Endothelial cell of umbilical vein (primary cell): ENCODE measurements at regions not wholly inside any gene's neighbourhood (a gene's known extent, or its start where the extent isn't known, plus 50 kb on each side); places are given as distances from the start of the nearest gene placed in this dataset.

Source experiments
- BruUV-seq: library from RNA; stranded (reverse); fragments of 400-500 nt; replicated peaks from 2 replicates; lab custom pipeline; 2021; lab: Mats Ljungman, UMichigan
- CTCF ChIA-PET: fragments of 300-600, 350-600 bp; sonication (Branson Sonifier 250); formaldehyde crosslinking; loops from one replicate; lab custom pipeline; 2021; ENCODE audit warnings: antibody characterized with exemption, inconsistent platforms; lab: Charles Lee
- POLR2A ChIA-PET: fragments of 300-600, 350-600 bp; sonication (Branson Sonifier 250); formaldehyde crosslinking; loops from one replicate; lab custom pipeline; 2021; ENCODE audit warnings: antibody characterized with exemption, inconsistent platforms; lab: Charles Lee
- DNase-seq: peaks from one replicate; pipeline ENCODE4 v3.0.0-alpha.2; 2011; ENCODE audit warnings: low read depth, low spot score
- FAIRE-seq: peaks from 2 replicates; lab custom pipeline; 2011; peaks lifted over from hg19 to GRCh38; lab: Jason Lieb, UNC
- H2AFZ ChIP-seq: 2 replicates; pipeline ENCODE4 v1.6.0; 2012; ENCODE audit warnings: low read depth, low read length, control low read depth, inconsistent platforms
- H3K27ac ChIP-seq: 2 replicates; pipeline ENCODE4 v1.5.1; 2011; ENCODE audit warnings: low read depth, mild to moderate bottlenecking, control low read depth, low read length, moderate library complexity; ENCODE audit not compliant: insufficient read depth
- H3K27me3 ChIP-seq, 2 experiments: 2 replicates each; pipeline versions ENCODE4 v1.6.0 to v1.6.1; 2011; ENCODE audit warnings: low read length in 2 of 2, mixed read lengths in 1 of 2; ENCODE audit not compliant: control insufficient read depth in 2 of 2, insufficient read depth in 2 of 2
- H3K36me3 ChIP-seq, 2 experiments: 2 replicates in 1 of 2; 3 replicates in 1 of 2; pipeline ENCODE4 v1.5.1; 2011; ENCODE audit warnings: low read length in 2 of 2, mild to moderate bottlenecking in 1 of 2, moderate library complexity in 1 of 2; ENCODE audit not compliant: control insufficient read depth in 2 of 2, insufficient read depth in 2 of 2; ENCODE audit errors: extremely low read depth in 1 of 2
- H3K4me1 ChIP-seq: 3 replicates; pipeline ENCODE4 v1.5.1; 2011; ENCODE audit warnings: mild to moderate bottlenecking, low read length; ENCODE audit not compliant: control insufficient read depth, insufficient read depth; ENCODE audit errors: extremely low read depth
- H3K4me2 ChIP-seq: 2 replicates; pipeline ENCODE4 v1.6.1; 2011; ENCODE audit warnings: low read length, control low read depth, mixed read lengths; ENCODE audit not compliant: insufficient read depth
- H3K4me3 ChIP-seq, 3 experiments: fragments of 200-600 bp in 1 of 3; sonication (generic), shearing (Covaris generic) in 1 of 3; replicated peaks in 1 of 3; 2 replicates each; pipeline ENCODE4 v1.5.1; 2011 to 2016; ENCODE audit warnings: control low read depth in 3 of 3, low read length in 3 of 3, mild to moderate bottlenecking in 2 of 3, inconsistent platforms in 1 of 3, low read depth in 1 of 3, moderate library complexity in 1 of 3; ENCODE audit not compliant: insufficient read depth in 1 of 3
- H3K79me2 ChIP-seq: 2 replicates; pipeline ENCODE4 v1.6.0; 2012; ENCODE audit warnings: low read length, inconsistent platforms; ENCODE audit not compliant: control insufficient read depth, insufficient read depth
- H3K9ac ChIP-seq: replicated peaks from 2 replicates; pipeline ENCODE3; 2011; ENCODE audit warnings: low read length, control low read depth; ENCODE audit not compliant: insufficient read depth; ENCODE audit errors: extremely low read depth
- H3K9me1 ChIP-seq: replicated peaks from 3 replicates; pipeline ENCODE4 v1.6.0; 2011; ENCODE audit warnings: mild to moderate bottlenecking, low read length; ENCODE audit not compliant: control insufficient read depth, insufficient read depth; ENCODE audit errors: extremely low read depth
- H3K9me3 ChIP-seq: replicated peaks from 2 replicates; pipeline ENCODE4 v1.5.1; 2012; ENCODE audit warnings: low read length, inconsistent platforms; ENCODE audit not compliant: control insufficient read depth, insufficient read depth
- H4K20me1 ChIP-seq: replicated peaks from 2 replicates; pipeline ENCODE3; 2011; ENCODE audit warnings: mild to moderate bottlenecking, low read length; ENCODE audit not compliant: control insufficient read depth, insufficient read depth; ENCODE audit errors: extremely low read depth
- CTCF ChIP-seq, 2 donors: IDR thresholded peaks; 1 replicate in 1 of 2; 2 replicates in 1 of 2; pipeline ENCODE4 v1.5.1; 2011; ENCODE audit warnings: low read length in 2 of 2, mild to moderate bottlenecking in 2 of 2, moderate library complexity in 2 of 2, control low read depth in 1 of 2, inconsistent platforms in 1 of 2, low read depth in 1 of 2; ENCODE audit not compliant: insufficient read depth in 1 of 2; ENCODE audit errors: extremely low read depth in 1 of 2
- EZH2 ChIP-seq: IDR thresholded peaks from 2 replicates; pipeline ENCODE4 v1.6.1; 2012; ENCODE audit warnings: borderline replicate concordance, low read depth, mild to moderate bottlenecking, moderate library complexity, low read length, inconsistent platforms; ENCODE audit not compliant: severe bottlenecking
- GATA2 ChIP-seq: IDR thresholded peaks from 2 replicates; pipeline ENCODE4 v1.7.0; 2011; ENCODE audit warnings: low read depth, mild to moderate bottlenecking, moderate library complexity, mixed read lengths, low read length; ENCODE audit not compliant: insufficient read length, insufficient read depth
- JUN ChIP-seq: IDR thresholded peaks from 2 replicates; pipeline ENCODE4 v1.6.1; 2011; ENCODE audit warnings: borderline replicate concordance, low read depth; ENCODE audit not compliant: insufficient read length, insufficient read depth
- MYC ChIP-seq: IDR thresholded peaks from one replicate; pipeline ENCODE4 v1.6.1; 2011; ENCODE audit warnings: mild to moderate bottlenecking, low read depth, low read length
- POLR2A ChIP-seq: IDR thresholded peaks from 2 replicates; pipeline ENCODE4 v1.6.1; 2012; ENCODE audit warnings: low read depth, mild to moderate bottlenecking, control low read depth, low read length
- POLR2AphosphoS5 ChIP-seq: IDR thresholded peaks from 2 replicates; pipeline ENCODE4 v1.6.1; 2012; ENCODE audit warnings: low read depth, mild to moderate bottlenecking, control low read depth, low read length, moderate library complexity; ENCODE audit not compliant: insufficient read depth
- dilution Hi-C: fragments of 300-500 bp; cut with MboI; formaldehyde crosslinking; loops from one replicate; pipeline ENCODE4 v1.15.0; 2019; ENCODE audit warnings: low sequenced_read_pairs; ENCODE audit not compliant: extremely low pct_ligation_motif_present
- intact Hi-C: fragments of 100-400 bp; cut with micrococcal nuclease; formaldehyde crosslinking; loops from one replicate; pipeline ENCODE4 v1.10.0; 2022

- no peak overlapping the region for H3K4me3 ChIP-seq
- ChIA-PET POLR2A (no interaction called here), CTCF (no interaction called here)
- H2AFZ ChIP-seq = no peak overlapping the region
- DNase-seq (no peak), FAIRE-seq (no peak)
- intact Hi-C loops = no loop called here
- dilution Hi-C loops = no loop called here
- H3K79me2 ChIP-seq = no peaks in the 10 kb centered on the region
- no peaks in the 10 kb centered on the region for H4K20me1 ChIP-seq
- H3K27me3 ChIP-seq = no peaks in the 10 kb centered on the region
- H3K9me1 ChIP-seq = no peaks in the 10 kb centered on the region
- no peaks in the 10 kb centered on the region for H3K9me3 ChIP-seq
- H3K4me1 ChIP-seq = no peaks in the 10 kb centered on the region
- no peak overlapping the region for H3K27ac ChIP-seq
- no peak overlapping the region for H3K9ac ChIP-seq
- no peaks in the 10 kb centered on the region for H3K36me3 ChIP-seq
- H3K4me2 ChIP-seq = no peak overlapping the region
- no peak for TF ChIP-seq CTCF (IDR thresholded peaks at IDR 0.05; ENCODE audit: extremely low read depth in 1 of 2, insufficient read depth in 1 of 2, low read depth in 1 of 2, low read length in 2 of 2)
- no peak for TF ChIP-seq MYC
- TF ChIP-seq EZH2 = no peak
- TF ChIP-seq JUN = no peak
- no peak for TF ChIP-seq GATA2
- BruUV-seq = no TSS peak
Measured at GRCh38 chr1:229857585-229857984, 209.5 kb upstream of the GALNT2 start.

DNA sequence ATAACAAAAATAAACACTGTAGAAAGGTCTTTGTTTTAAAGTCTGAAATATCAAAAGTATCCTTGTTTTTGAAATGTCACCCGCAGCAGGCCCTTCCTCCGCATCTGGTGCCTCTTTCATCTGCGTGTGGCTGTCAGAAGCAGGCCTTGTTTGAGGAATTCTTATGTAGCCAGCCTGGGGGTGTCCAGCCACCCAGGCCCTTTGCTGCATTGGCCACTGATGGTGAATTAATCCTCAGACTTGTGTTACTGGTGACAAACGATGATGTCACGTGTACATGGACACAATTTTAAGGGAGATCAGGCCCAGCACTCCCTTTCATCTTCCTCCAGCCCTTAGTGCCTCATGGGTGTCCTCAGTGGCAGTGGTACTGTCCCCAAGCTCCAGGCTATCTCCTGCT, 208.0 kb upstream of the GALNT2 start:
- POLR2A ChIA-PET = no interaction called here
- dilution Hi-C loops = no loop called here
- H3K36me3 ChIP-seq = no peaks in the 10 kb centered on the region

More for the DNA sequence above, 208.0 kb upstream of the GALNT2 start:
- DNase-seq = no peak
- H3K9me1 ChIP-seq = no peaks in the 10 kb centered on the region
- no peaks in the 10 kb centered on the region for H4K20me1 ChIP-seq
- H3K4me3 ChIP-seq = no peak overlapping the region
- intact Hi-C loops = no loop called here
- TF ChIP-seq POLR2A (no peak), CTCF (IDR thresholded peaks at IDR 0.05; ENCODE audit: extremely low read depth in 1 of 2, insufficient read depth in 1 of 2, low read depth in 1 of 2, low read length in 2 of 2) (no peak), EZH2 (no peak), JUN (no peak), GATA2 (no peak), POLR2AphosphoS5 (no peak)
- no peaks in the 10 kb centered on the region for H3K4me1 ChIP-seq
- CTCF ChIA-PET = no interaction called here
- H3K79me2 ChIP-seq = no peaks in the 10 kb centered on the region
- H3K4me2 ChIP-seq = no peak overlapping the region
- H3K27me3 ChIP-seq = no peaks in the 10 kb centered on the region
- no peak overlapping the region for H3K27ac ChIP-seq
- H3K9ac ChIP-seq = no peak overlapping the region
- H2AFZ ChIP-seq = no peak overlapping the region
- H3K9me3 ChIP-seq = no peaks in the 10 kb centered on the region
- FAIRE-seq = no peak
- no TSS peak for BruUV-seq
